ENCODE measurements at regions not wholly inside any gene's neighbourhood (a gene's known extent, or its start where the extent isn't known, plus 50 kb on each side); places are given as distances from the start of the nearest gene placed in this dataset.

- TF ChIP-seq CTCF (conservative IDR thresholded peaks at IDR 0.05; ENCODE audit: low read depth, low read length) (no peak), EZH2 (IDR thresholded peaks at IDR 0.05; ENCODE audit: borderline replicate concordance, low read depth, low read length, poor library complexity, severe bottlenecking) (no peak)
These were observed 55.5 kb upstream of the DYRK2 start for GRCh38 chr12:67593041-67593440.

Data from A673 (cell line).